BJ (cell line): ENCODE measurements at regions not wholly inside any gene's neighbourhood (a gene's known extent, or its start where the extent isn't known, plus 50 kb on each side); places are given as distances from the start of the nearest gene placed in this dataset.
"Not testable (repeated sequence)": the region's sequence is repeated elsewhere in the genome, so short reads cannot be mapped to it uniquely, and the experiment has no call there.

Experiments used
- CTCF ChIA-PET: fragments of 350-600 bp; formaldehyde crosslinking; extraction: SDS; loops from one replicate; lab custom pipeline; 2021; ENCODE audit warnings: antibody characterized with exemption, inconsistent platforms; lab: Yijun Ruan, JAX
- POLR2A ChIA-PET: fragments of 300-600 bp; sonication (Branson Sonifier 250); formaldehyde crosslinking; extraction: SDS; loops from one replicate; lab custom pipeline; 2021; ENCODE audit warnings: antibody characterized with exemption; lab: Charles Lee
- DNase-seq: peaks from one replicate; pipeline ENCODE4 v3.0.0-alpha.2; 2011; ENCODE audit warnings: low read depth
- H3K27me3 ChIP-seq: 2 replicates; pipeline ENCODE4 v1.6.0; 2011; ENCODE audit warnings: low read length; ENCODE audit not compliant: control insufficient read depth, insufficient read depth
- H3K36me3 ChIP-seq: 2 replicates; pipeline ENCODE4 v1.5.1; 2011; ENCODE audit warnings: low read length; ENCODE audit not compliant: control insufficient read depth, insufficient read depth
- H3K4me3 ChIP-seq: 2 replicates; pipeline ENCODE4 v1.5.1; 2011; ENCODE audit warnings: low read depth, mild to moderate bottlenecking, control low read depth, low read length
- TF ChIP-seq, protein P1 (sequence below): IDR thresholded peaks from 2 replicates; pipeline ENCODE4 v1.5.1; 2011; ENCODE audit warnings: low read depth, mild to moderate bottlenecking, control low read depth, inconsistent platforms, low read length, moderate library complexity; ENCODE audit not compliant: insufficient read depth

DNA sequence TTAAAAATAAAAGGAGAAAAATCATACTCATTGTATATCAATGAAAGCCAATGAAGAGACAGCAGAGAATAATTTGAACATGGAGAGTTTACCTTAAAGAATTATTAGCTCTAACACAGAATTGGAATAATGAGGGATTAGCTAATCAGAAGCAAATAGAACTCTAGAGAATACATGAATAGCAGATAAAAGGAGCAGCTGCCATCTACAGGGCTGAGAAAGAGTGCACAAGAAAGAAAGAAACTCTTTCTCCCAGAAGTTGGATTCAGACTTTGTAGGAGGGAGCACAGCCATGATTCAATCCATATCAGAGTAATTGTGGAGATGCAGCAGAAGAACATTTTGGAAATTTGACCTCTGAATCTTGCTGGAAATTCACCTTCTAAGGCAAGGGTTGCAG is 1171.2 kb downstream of the PLA2G4A start:
- no peaks in the 10 kb centered on the region for H3K36me3 ChIP-seq
- H3K4me3 ChIP-seq = no peak overlapping the region
- ChIA-PET CTCF (no interaction called here), POLR2A (no interaction called here)
- no peak for DNase-seq
- H3K27me3 ChIP-seq = no peaks in the 10 kb centered on the region
- TF ChIP-seq, protein P1, sequence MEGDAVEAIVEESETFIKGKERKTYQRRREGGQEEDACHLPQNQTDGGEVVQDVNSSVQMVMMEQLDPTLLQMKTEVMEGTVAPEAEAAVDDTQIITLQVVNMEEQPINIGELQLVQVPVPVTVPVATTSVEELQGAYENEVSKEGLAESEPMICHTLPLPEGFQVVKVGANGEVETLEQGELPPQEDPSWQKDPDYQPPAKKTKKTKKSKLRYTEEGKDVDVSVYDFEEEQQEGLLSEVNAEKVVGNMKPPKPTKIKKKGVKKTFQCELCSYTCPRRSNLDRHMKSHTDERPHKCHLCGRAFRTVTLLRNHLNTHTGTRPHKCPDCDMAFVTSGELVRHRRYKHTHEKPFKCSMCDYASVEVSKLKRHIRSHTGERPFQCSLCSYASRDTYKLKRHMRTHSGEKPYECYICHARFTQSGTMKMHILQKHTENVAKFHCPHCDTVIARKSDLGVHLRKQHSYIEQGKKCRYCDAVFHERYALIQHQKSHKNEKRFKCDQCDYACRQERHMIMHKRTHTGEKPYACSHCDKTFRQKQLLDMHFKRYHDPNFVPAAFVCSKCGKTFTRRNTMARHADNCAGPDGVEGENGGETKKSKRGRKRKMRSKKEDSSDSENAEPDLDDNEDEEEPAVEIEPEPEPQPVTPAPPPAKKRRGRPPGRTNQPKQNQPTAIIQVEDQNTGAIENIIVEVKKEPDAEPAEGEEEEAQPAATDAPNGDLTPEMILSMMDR = no peak

DNA sequence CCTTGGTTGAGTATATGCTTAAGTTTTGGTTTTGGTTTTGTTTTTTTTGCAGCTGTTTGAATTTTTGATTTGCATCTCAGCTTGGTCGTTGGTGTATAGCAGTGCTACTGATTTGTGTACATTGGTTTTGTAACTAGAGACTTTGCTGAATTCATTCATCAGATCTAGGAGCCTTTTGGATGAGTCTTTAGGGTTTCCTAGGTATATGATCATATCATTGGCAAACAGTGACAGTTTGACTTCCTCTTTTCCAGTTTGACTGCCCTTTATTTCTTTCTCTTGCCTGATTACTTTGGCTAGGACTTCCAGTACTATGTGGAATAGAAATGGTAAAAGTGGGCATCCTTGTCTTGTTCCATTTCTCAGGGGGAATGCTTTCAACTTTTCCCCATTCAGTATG is 1174.9 kb downstream of the PLA2G4A start:
- H3K27me3 ChIP-seq, CTCF ChIA-PET, H3K36me3 ChIP-seq, H3K4me3 ChIP-seq, POLR2A ChIA-PET, DNase-seq: not testable (repeated sequence)

DNA sequence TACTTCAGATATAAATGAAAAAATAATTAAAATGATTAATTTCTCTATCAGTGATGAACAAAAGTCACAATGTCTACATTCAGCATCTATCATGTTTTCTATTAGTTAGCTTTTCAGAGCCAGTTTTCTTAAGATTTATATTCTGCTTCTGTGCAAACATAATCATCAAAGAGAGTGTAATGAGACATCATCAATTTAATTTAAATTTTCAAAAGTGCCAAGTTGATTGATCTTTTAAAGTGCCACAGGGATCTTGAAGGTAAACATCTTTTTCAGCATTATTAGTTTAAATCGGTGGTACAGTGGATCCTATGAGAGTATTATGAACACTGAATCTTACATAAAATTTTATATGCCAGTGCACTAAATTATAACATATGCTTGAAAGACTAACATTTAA is 1176.1 kb downstream of the PLA2G4A start:
- ChIA-PET POLR2A (no interaction called here), CTCF (no interaction called here)
- H3K36me3 ChIP-seq = no peaks in the 10 kb centered on the region
- TF ChIP-seq, protein P1 = no peak
- H3K27me3 ChIP-seq = no peaks in the 10 kb centered on the region
- H3K4me3 ChIP-seq = no peak overlapping the region
- no peak for DNase-seq

DNA sequence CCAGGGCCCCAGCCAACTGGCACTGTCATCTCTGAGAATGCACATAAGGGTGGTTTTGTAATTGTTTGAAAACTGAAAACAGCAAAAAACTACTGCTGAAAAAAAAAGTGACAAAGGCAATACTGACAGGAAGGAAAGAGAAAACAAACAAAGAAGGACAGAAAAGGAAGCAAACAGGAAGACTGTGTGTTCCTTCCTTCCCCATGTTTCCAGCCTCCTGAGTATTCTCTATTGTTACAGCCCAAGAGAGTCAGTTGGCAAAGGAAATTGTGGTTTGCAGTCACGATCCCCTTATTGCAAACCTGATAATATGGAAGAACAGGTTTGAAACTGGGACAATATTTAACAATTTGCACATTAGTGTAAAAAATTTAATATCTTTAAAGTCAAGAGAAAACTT is 1177.6 kb downstream of the PLA2G4A start:
- no peak overlapping the region for H3K4me3 ChIP-seq
- CTCF ChIA-PET = no interaction called here
- DNase-seq = no peak
- TF ChIP-seq, protein P1 = no peak
- no peaks in the 10 kb centered on the region for H3K27me3 ChIP-seq
- H3K36me3 ChIP-seq = no peaks in the 10 kb centered on the region
- POLR2A ChIA-PET = no interaction called here

DNA sequence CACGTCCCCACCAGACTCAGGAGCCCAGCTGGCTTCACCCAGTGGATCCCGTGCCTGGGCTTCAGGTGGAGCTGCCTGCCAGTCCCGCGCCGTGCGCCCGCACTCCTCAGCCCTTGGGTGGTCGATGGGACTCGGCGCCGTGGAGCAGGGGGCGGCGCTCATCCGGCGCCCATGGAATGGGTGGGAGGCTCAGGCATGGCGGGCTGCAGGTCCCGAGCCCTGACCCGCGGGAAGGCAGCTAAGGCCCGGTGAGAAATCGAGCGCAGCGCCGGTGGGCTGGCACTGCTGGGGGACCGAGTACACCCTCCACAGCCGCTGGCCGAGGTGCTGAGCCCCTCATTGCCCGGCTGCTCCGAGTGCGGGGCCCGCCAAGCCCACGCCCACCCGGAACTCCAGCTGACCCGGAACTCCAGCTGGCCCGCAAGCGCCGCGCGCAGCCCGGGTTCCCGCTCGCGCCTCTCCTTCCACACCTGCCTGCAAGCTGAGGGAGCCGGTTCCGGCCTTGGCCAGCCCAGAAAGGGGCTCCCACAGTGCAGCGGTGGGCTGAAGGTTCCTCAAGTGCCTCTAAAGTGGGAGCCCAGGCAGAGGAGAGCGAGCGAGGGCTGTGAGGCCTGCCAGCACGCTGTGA is 1184.6 kb downstream of the PLA2G4A start:
- POLR2A ChIA-PET, H3K36me3 ChIP-seq, CTCF ChIA-PET, H3K27me3 ChIP-seq, DNase-seq, H3K4me3 ChIP-seq: not testable (repeated sequence)

DNA sequence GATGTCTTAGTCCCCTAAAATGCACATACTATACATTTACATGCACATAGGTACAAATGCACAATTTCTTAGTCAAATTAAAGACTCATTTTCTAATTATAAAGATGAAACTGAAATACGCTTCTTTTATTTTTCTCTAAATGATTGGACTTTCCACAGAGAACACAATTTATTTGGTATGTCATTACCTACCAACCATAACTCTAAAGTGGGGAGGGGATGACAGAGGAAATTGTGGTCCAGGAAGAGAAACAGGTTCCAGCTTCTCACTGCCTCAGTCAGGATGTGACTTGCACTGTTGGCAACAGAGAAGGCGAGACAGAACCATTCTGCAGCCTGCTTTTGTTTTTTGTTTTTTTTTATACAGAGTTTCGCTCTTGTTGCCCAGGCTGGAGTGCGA is 1189.2 kb downstream of the PLA2G4A start:
- Histone ChIP-seq H3K27me3 (no peaks in the 10 kb centered on the region), H3K4me3 (no peak overlapping the region), H3K36me3 (no peaks in the 10 kb centered on the region)
- CTCF ChIA-PET = no interaction called here
- no peak for DNase-seq
- TF ChIP-seq, protein P1 = no peak
- POLR2A ChIA-PET = no interaction called here
